SK-N-SH (cell line): ENCODE measurements at regions not wholly inside any gene's neighbourhood (a gene's known extent, or its start where the extent isn't known, plus 50 kb on each side); places are given as distances from the start of the nearest gene placed in this dataset.

Experiments used
- CTCF ChIA-PET: fragments of 300-600, 350-600 bp; formaldehyde crosslinking; extraction: SDS; loops from one replicate; lab custom pipeline; 2021; lab: Yijun Ruan, JAX
- POLR2A ChIA-PET: fragments of 350-600 bp; sonication (Branson Sonifier 250); formaldehyde crosslinking; extraction: SDS; loops from one replicate; lab custom pipeline; 2020; ENCODE audit warnings: antibody characterized with exemption, inconsistent platforms; lab: Yijun Ruan, JAX
- DNase-seq: peaks from one replicate; pipeline ENCODE4 v3.0.0; 2012
- H2AFZ ChIP-seq: fragments of 200-600 bp; sonication (generic); 2 replicates; pipeline ENCODE4 v1.8.1; 2016; ENCODE audit warnings: antibody characterized with exemption, mild to moderate bottlenecking, low read depth
- H3F3A ChIP-seq: fragments of 200-600 bp; sonication (generic); replicated peaks from 2 replicates; pipeline ENCODE3; 2016; ENCODE audit warnings: antibody characterized with exemption, mild to moderate bottlenecking; ENCODE audit not compliant: insufficient read depth
- H3K27ac ChIP-seq, 2 experiments: fragments of 200-500 bp in 1 of 2; fragments of 200-600 bp in 1 of 2; sonication (Bioruptor generic) in 1 of 2; sonication (generic), shearing (Covaris generic) in 1 of 2; 2 replicates each; pipeline versions ENCODE4 v1.5.1 to v1.6.1; 2014 to 2016; ENCODE audit warnings: low read depth in 2 of 2, inconsistent platforms in 1 of 2, low read length in 1 of 2, mild to moderate bottlenecking in 1 of 2, mixed read lengths in 1 of 2
- H3K27me3 ChIP-seq: fragments of 200-600 bp; sonication (generic), shearing (Covaris generic); 2 replicates; pipeline ENCODE4 v1.6.1; 2016; ENCODE audit warnings: mixed run types; ENCODE audit not compliant: insufficient read depth
- H3K36me3 ChIP-seq, 2 experiments: fragments of 200-500 bp in 1 of 2; fragments of 200-600 bp in 1 of 2; sonication (Bioruptor generic) in 1 of 2; sonication (generic) in 1 of 2; replicated peaks in 1 of 2; 2 replicates each; pipeline versions ENCODE3 to v1.5.1; 2014 to 2016; ENCODE audit warnings: low read length in 1 of 2, mild to moderate bottlenecking in 1 of 2; ENCODE audit not compliant: insufficient read depth in 2 of 2, control insufficient read depth in 1 of 2
- H3K4me1 ChIP-seq, 2 experiments: fragments of 200-500 bp in 1 of 2; fragments of 200-600 bp in 1 of 2; sonication (Bioruptor generic) in 1 of 2; sonication (generic), shearing (Covaris generic) in 1 of 2; 2 replicates each; pipeline versions ENCODE4 v1.5.1 to v1.6.1; 2014 to 2016; ENCODE audit warnings: low read depth in 1 of 2, low read length in 1 of 2, mixed run types in 1 of 2; ENCODE audit not compliant: insufficient read depth in 2 of 2, control insufficient read depth in 1 of 2
- H3K4me2 ChIP-seq: fragments of 200-600 bp; sonication (generic), shearing (Covaris generic); 2 replicates; pipeline ENCODE4 v1.6.1; 2017; ENCODE audit warnings: mixed run types
- H3K4me3 ChIP-seq, 2 experiments: fragments of 200-500 bp in 1 of 2; fragments of 200-600 bp in 1 of 2; sonication (Bioruptor generic) in 1 of 2; sonication (generic), shearing (Covaris generic) in 1 of 2; 2 replicates each; pipeline versions ENCODE4 v1.5.1 to v1.8.1; 2014 to 2016; ENCODE audit warnings: low read depth in 2 of 2, inconsistent platforms in 1 of 2, low read length in 1 of 2, mild to moderate bottlenecking in 1 of 2, mixed read lengths in 1 of 2, moderate library complexity in 1 of 2
- H3K79me2 ChIP-seq: fragments of 200-600 bp; sonication (generic); 2 replicates; pipeline ENCODE4 v1.8.1; 2017; ENCODE audit warnings: mild to moderate bottlenecking; ENCODE audit not compliant: insufficient read depth
- H3K9ac ChIP-seq: fragments of 200-600 bp; sonication (generic); 2 replicates; pipeline ENCODE4 v1.6.1; 2017; ENCODE audit warnings: mixed run types
- H3K9me2 ChIP-seq: fragments of 200-600 bp; sonication (generic); 2 replicates; pipeline ENCODE4 v1.6.1; 2017; ENCODE audit warnings: mixed run types
- H3K9me3 ChIP-seq: fragments of 200-600 bp; sonication (generic); 2 replicates; pipeline ENCODE4 v1.6.1; 2017; ENCODE audit warnings: mixed run types, mild to moderate bottlenecking, moderate library complexity
- H4K20me1 ChIP-seq: fragments of 200-600 bp; sonication (generic); 2 replicates; pipeline ENCODE4 v1.6.1; 2017; ENCODE audit warnings: mild to moderate bottlenecking, mixed run types; ENCODE audit not compliant: insufficient read depth
- CHD2 ChIP-seq: fragments of 150-350 bp; IDR thresholded peaks from 2 replicates; pipeline ENCODE4 v1.6.1; 2018; ENCODE audit warnings: low read length; ENCODE audit not compliant: partially characterized antibody
- EZH2phosphoT487 ChIP-seq: fragments of 200-600 bp; sonication (generic); IDR thresholded peaks from 2 replicates; pipeline ENCODE4 v1.6.1; 2017; ENCODE audit warnings: low read depth, mixed run types, mild to moderate bottlenecking, antibody characterized with exemption, moderate library complexity, borderline replicate concordance
- FOSL2 ChIP-seq: IDR thresholded peaks from 2 replicates; pipeline ENCODE4 v1.4.0; 2012; ENCODE audit warnings: low read depth, mild to moderate bottlenecking, moderate library complexity, borderline replicate concordance
- GABPA ChIP-seq: IDR thresholded peaks from 2 replicates; pipeline ENCODE4 v1.4.0; 2012; ENCODE audit warnings: low read depth, mild to moderate bottlenecking
- GATA2 ChIP-seq: sonication (generic); formaldehyde crosslinking; IDR thresholded peaks from 2 replicates; pipeline ENCODE4 v1.5.0; 2020; ENCODE audit warnings: mild to moderate bottlenecking, missing genetic modification reagents
- JUND ChIP-seq: IDR thresholded peaks from 2 replicates; pipeline ENCODE4 v1.4.0; 2012
- MEF2A ChIP-seq: IDR thresholded peaks from 2 replicates; pipeline ENCODE4 v1.4.0; 2012; ENCODE audit warnings: low read depth, borderline replicate concordance
- NRF1 ChIP-seq: IDR thresholded peaks from 2 replicates; pipeline ENCODE4 v1.6.1; 2012; ENCODE audit warnings: low read depth, mild to moderate bottlenecking, low read length
- POLR2AphosphoS5 ChIP-seq: IDR thresholded peaks from 2 replicates; pipeline ENCODE4 v1.6.1; 2012; ENCODE audit warnings: low read depth, low read length
- RAD21 ChIP-seq: IDR thresholded peaks from 2 replicates; pipeline ENCODE4 v1.6.1; 2012; ENCODE audit warnings: mild to moderate bottlenecking, low read length
- RCOR1 ChIP-seq: fragments of 150-350 bp; IDR thresholded peaks from 2 replicates; pipeline ENCODE4 v1.6.1; 2017; ENCODE audit warnings: antibody characterized with exemption, low read length
- REST ChIP-seq: IDR thresholded peaks from 2 replicates; pipeline ENCODE4 v1.6.1; 2012; ENCODE audit warnings: mild to moderate bottlenecking, low read depth, low read length, moderate library complexity
- RXRA ChIP-seq: IDR thresholded peaks from 2 replicates; pipeline ENCODE4 v1.4.0; 2012; ENCODE audit warnings: low read depth, mild to moderate bottlenecking, borderline replicate concordance
- SIN3A ChIP-seq: IDR thresholded peaks from 2 replicates; pipeline ENCODE4 v1.6.1; 2012; ENCODE audit warnings: low read depth, mild to moderate bottlenecking, low read length, moderate library complexity, borderline replicate concordance
- SMC3 ChIP-seq: IDR thresholded peaks from 2 replicates; pipeline ENCODE4 v1.6.1; 2012; ENCODE audit warnings: low read depth, low read length, improper control_type of control experiment
- TAF1 ChIP-seq: IDR thresholded peaks from 2 replicates; pipeline ENCODE4 v1.6.1; 2012; ENCODE audit warnings: low read depth, mild to moderate bottlenecking, low read length, moderate library complexity, borderline replicate concordance
- TCF12 ChIP-seq: IDR thresholded peaks from 2 replicates; pipeline ENCODE4 v1.4.0; 2012
- USF2 ChIP-seq: fragments of 150-350 bp; IDR thresholded peaks from 2 replicates; pipeline ENCODE4 v1.6.1; 2017; ENCODE audit warnings: antibody characterized with exemption, low read length, low read depth, borderline replicate concordance
- WGBS: methylation state at CpG from one replicate; pipeline ENCODE4 v1.1.6; 2017; ENCODE audit warnings: low lambda C conversion rate; 5-methylcytosine and 5-hydroxymethylcytosine counted together
- TF ChIP-seq, protein P1 (sequence below): IDR thresholded peaks from 2 replicates; pipeline ENCODE4 v1.4.0; 2012; ENCODE audit warnings: low read depth, borderline replicate concordance
- TF ChIP-seq, protein P2 (sequence below): IDR thresholded peaks from 2 replicates; pipeline ENCODE4 v1.4.0; 2012; ENCODE audit warnings: low read depth

- WGBS = 38% methylated on average over 2 of the region's 2 CpGs
- CTCF ChIA-PET = interaction anchor here (0.8 to 2.6 kb wide), 3 partner anchors 9 to 114 kb away, joined by 3 to 8 read pairs (median 4); no protein-coding TSS in a partner anchor
These were observed 144.5 kb upstream of the NFE2L3 start for GRCh38 chr7:26007510-26007909.

DNA sequence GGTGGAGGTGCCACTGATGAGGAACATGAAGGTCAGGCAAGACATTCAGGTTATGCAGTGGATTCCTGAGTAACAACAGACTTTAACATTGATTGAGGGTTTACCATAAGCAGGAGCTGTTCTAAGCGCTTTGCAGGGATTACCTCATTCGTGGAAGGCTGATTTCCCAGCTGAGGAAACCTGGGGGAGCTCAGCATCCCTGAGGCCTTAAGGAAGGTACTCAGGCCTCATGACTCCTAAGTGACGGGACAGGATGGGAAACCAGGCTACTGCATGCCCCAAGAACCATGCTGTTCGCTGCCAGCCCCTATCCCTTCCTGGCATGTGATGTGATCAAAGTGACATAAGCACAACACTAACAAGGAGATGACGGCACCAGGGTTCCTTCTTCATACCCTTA, 143.6 kb upstream of the NFE2L3 start:
- H3K9me2 ChIP-seq = no peaks in the 10 kb centered on the region
- H4K20me1 ChIP-seq = no peaks in the 10 kb centered on the region
- TF ChIP-seq RCOR1 = no peak
- no peak for TF ChIP-seq MEF2A
- no peak for TF ChIP-seq TAF1
- TF ChIP-seq GABPA = no peak
- no peak for TF ChIP-seq SMC3
- TF ChIP-seq SIN3A = no peak
- TF ChIP-seq EZH2phosphoT487 = no peak
- TF ChIP-seq REST = no peak
- TF ChIP-seq, all 33 proteins: peak for 0
- H2AFZ ChIP-seq = no peak overlapping the region
- H3K36me3 ChIP-seq = no peaks in the 10 kb centered on the region
- no peak overlapping the region for H3K4me2 ChIP-seq
- no peaks in the 10 kb centered on the region for H3K27me3 ChIP-seq
- no peaks in the 10 kb centered on the region for H3K79me2 ChIP-seq
- ChIA-PET POLR2A (no interaction called here), CTCF (no interaction called here)
- no peak for DNase-seq
- 51% methylated on average over 5 of the region's 5 CpGs for WGBS
- no peak overlapping the region for H3K4me3 ChIP-seq
- peaks cover 0 to 3% of the 10 kb centered on the region in 2 experiments; a peak in 1 of 4 replicates for H3K4me1 ChIP-seq
- no peak overlapping the region for H3K9ac ChIP-seq
- H3K9me3 ChIP-seq = no peaks in the 10 kb centered on the region
- no peaks in the 10 kb centered on the region for H3F3A ChIP-seq
- no peak overlapping the region for H3K27ac ChIP-seq

More at GRCh38 chr7:26007510-26007909, 144.5 kb upstream of the NFE2L3 start:
- Histone ChIP-seq H3K27me3 (no peaks in the 10 kb centered on the region), H3K9ac (no peak overlapping the region), H3K79me2 (no peaks in the 10 kb centered on the region), H3F3A (no peaks in the 10 kb centered on the region), H3K4me2 (no peak overlapping the region), H3K4me3 (no peak overlapping the region), H3K9me2 (no peaks in the 10 kb centered on the region), H3K4me1 (no peaks in the 10 kb centered on the region), H3K36me3 (no peaks in the 10 kb centered on the region), H3K27ac (no peak overlapping the region), H4K20me1 (no peaks in the 10 kb centered on the region), H3K9me3 (no peaks in the 10 kb centered on the region), H2AFZ (no peak overlapping the region)
- TF ChIP-seq GABPA (no peak), RXRA (no peak), SIN3A (no peak), JUND (no peak), TCF12 (no peak), GATA2 (no peak), TAF1 (no peak), CHD2 (no peak), NRF1 (no peak), USF2 (no peak), RAD21 (no peak), RCOR1 (no peak), POLR2AphosphoS5 (no peak), FOSL2 (no peak)
- TF ChIP-seq, protein P1, sequence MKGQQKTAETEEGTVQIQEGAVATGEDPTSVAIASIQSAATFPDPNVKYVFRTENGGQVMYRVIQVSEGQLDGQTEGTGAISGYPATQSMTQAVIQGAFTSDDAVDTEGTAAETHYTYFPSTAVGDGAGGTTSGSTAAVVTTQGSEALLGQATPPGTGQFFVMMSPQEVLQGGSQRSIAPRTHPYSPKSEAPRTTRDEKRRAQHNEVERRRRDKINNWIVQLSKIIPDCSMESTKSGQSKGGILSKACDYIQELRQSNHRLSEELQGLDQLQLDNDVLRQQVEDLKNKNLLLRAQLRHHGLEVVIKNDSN = no peak
- TF ChIP-seq, protein P2, sequence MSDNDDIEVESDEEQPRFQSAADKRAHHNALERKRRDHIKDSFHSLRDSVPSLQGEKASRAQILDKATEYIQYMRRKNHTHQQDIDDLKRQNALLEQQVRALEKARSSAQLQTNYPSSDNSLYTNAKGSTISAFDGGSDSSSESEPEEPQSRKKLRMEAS = no peak
- POLR2A ChIA-PET = no interaction called here
- DNase-seq = no peak
